NB4 (cell line): ENCODE measurements at regions not wholly inside any gene's neighbourhood (a gene's known extent, or its start where the extent isn't known, plus 50 kb on each side); places are given as distances from the start of the nearest gene placed in this dataset.

ENCODE experiments used
- DNase-seq: peaks from one replicate; pipeline ENCODE4 v3.0.0; 2010; ENCODE audit warnings: low read depth
- H3K4me3 ChIP-seq: one replicate; pipeline ENCODE4 v1.5.1; 2011; ENCODE audit warnings: mild to moderate bottlenecking, low read depth, low read length, moderate library complexity
- MYC ChIP-seq: IDR thresholded peaks from 2 replicates; pipeline ENCODE4 v1.6.1; 2011; ENCODE audit warnings: low read depth, low read length
- POLR2A ChIP-seq: IDR thresholded peaks from 2 replicates; pipeline ENCODE4 v1.6.1; 2011; ENCODE audit warnings: mild to moderate bottlenecking; ENCODE audit not compliant: insufficient read length; ENCODE audit errors: extremely low read depth
- TF ChIP-seq, protein P1 (sequence below): IDR thresholded peaks from 2 replicates; pipeline ENCODE4 v1.6.1; 2011; ENCODE audit warnings: low read depth, low read length
- TF ChIP-seq, protein P2 (sequence below): IDR thresholded peaks from one replicate; pipeline ENCODE4 v1.5.1; 2012; ENCODE audit warnings: low read depth, low read length

DNA sequence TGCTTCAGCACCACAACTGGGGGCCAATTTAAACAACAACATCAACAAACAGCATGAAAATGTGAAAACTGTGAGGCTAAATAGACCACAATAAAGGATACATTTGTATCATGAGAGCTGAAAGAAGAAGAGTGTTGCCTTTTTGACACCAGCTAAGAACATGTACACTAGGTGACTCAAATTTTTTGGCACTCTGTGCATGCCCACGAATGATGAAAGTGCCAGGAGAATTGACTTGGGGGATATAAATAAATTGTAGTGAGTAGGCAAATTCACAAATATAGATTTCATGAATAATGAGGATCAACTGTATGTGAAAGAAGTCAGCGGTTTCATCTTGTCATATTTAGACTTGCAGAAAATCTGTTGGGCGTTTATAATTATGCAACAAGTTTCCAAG, 1388.0 kb upstream of the LRRTM1 start:
- TF ChIP-seq, protein P1, sequence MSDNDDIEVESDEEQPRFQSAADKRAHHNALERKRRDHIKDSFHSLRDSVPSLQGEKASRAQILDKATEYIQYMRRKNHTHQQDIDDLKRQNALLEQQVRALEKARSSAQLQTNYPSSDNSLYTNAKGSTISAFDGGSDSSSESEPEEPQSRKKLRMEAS = no peak
- TF ChIP-seq, protein P2, sequence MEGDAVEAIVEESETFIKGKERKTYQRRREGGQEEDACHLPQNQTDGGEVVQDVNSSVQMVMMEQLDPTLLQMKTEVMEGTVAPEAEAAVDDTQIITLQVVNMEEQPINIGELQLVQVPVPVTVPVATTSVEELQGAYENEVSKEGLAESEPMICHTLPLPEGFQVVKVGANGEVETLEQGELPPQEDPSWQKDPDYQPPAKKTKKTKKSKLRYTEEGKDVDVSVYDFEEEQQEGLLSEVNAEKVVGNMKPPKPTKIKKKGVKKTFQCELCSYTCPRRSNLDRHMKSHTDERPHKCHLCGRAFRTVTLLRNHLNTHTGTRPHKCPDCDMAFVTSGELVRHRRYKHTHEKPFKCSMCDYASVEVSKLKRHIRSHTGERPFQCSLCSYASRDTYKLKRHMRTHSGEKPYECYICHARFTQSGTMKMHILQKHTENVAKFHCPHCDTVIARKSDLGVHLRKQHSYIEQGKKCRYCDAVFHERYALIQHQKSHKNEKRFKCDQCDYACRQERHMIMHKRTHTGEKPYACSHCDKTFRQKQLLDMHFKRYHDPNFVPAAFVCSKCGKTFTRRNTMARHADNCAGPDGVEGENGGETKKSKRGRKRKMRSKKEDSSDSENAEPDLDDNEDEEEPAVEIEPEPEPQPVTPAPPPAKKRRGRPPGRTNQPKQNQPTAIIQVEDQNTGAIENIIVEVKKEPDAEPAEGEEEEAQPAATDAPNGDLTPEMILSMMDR = no peak
- TF ChIP-seq POLR2A (no peak), MYC (no peak)
- DNase-seq = no peak
- H3K4me3 ChIP-seq = no peak overlapping the region

DNA sequence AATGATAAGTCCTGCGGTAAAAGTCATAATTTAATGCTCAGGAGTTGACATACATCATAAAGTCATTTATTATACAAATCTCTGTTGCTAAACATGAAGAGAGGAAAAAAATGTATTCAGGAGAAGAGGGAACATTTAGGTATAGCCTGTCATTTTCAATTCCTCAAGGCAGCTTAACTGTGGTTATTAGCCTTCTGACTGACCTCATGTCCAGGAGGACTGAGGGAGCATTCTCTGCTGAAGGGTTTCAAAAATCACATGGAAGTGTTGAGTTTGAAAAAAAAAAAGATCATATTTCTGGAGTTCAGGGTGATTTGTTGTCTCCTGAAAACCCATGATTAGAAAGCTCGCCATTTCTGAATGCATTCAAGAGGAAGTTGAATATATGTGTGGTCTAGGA, 1371.1 kb upstream of the LRRTM1 start:
- no peak for TF ChIP-seq MYC
- no peak for TF ChIP-seq POLR2A
- DNase-seq = no peak
- H3K4me3 ChIP-seq = no peak overlapping the region

DNA sequence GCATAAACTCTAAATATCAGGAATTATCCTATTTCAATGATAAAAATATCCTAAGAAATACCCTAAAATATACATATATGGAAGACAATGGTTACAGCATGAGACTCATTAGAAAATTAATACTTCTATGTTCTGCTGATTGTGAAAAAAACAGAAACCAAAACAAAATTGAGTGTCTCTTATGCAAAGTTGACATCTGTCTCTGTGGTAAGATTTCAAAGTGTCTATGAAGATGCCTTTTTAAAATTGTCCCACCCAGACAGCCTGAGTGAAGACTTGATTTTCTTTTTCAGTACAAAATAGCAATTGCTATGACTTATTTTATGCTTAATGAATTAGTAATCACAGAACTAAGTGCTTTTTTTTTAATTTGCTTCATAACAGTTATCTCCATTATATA, 1368.4 kb upstream of the LRRTM1 start:
- DNase-seq = no peak
- TF ChIP-seq MYC = no peak
- TF ChIP-seq, protein P1 = no peak
- TF ChIP-seq, protein P2 = no peak
- no peak for TF ChIP-seq POLR2A
- no peak overlapping the region for H3K4me3 ChIP-seq

DNA sequence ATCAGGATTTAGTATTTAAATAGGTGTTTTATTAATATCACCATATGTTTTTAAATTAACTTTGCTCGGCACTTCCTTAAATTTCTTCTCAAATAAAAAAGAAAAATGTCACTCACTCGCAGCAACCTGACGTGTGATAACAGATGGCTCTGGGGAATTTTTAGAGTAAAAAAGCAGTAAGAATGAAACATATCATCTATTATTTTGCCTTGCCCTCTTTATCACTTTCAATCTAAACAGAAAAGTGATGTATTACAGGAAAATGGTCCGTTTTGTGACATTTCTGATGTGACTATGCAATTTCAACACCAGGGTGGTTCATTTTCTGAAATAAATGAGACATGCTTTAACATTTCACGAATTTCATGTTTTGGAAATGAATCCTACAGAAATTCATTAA, 1368.0 kb upstream of the LRRTM1 start:
- no peak overlapping the region for H3K4me3 ChIP-seq
- TF ChIP-seq MYC = no peak
- no peak for TF ChIP-seq POLR2A
- TF ChIP-seq, protein P1 = no peak
- TF ChIP-seq, protein P2 = no peak
- DNase-seq = no peak

DNA sequence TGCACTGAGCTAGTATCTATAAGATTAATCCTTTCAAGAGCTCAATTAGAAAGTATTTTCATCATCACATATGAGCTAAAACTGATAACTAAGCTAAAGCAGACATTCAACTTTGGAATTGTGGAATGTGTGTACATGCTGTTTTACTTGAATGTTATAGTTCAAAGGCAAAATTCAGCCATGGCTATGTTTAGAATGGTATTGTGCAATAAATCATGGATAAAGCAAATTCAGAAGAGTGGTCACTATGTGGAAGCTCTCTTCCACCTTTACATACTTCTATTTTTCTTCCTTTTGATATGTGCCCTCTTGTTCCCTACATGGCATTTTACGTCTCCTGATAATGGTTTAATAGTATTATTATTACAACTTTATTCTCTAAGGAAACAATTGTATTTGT, 1366.3 kb upstream of the LRRTM1 start:
- TF ChIP-seq MYC (no peak), POLR2A (no peak)
- TF ChIP-seq, protein P2 = no peak
- TF ChIP-seq, protein P1 = no peak
- H3K4me3 ChIP-seq = no peak overlapping the region
- DNase-seq = no peak

DNA sequence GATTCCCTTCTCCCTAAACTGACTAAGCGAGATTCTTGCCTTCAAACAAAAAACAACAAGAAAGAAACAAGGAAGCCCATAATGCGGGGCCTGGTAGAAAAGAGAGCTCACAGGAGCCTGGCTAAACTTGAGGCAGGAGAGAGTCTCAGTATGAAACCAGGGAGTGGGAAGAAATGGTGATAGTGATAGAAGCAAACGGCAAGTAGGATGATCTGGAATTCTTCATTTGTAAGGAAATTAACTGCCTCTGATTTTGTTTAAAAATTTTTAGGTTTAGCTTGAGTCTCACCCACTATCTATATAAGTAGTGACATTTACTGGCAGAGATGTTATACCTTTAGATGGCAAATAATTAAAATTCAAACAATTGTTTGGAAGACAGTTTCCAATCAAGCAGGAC, 1356.5 kb upstream of the LRRTM1 start:
- H3K4me3 ChIP-seq = no peak overlapping the region
- no peak for DNase-seq
- TF ChIP-seq POLR2A (no peak), MYC (no peak)
- TF ChIP-seq, protein P1 = no peak
- TF ChIP-seq, protein P2 = no peak
